Erythroblast (primary cell): ENCODE measurements at regions not wholly inside any gene's neighbourhood (a gene's known extent, or its start where the extent isn't known, plus 50 kb on each side); places are given as distances from the start of the nearest gene placed in this dataset.

Experiments
- GATA1 ChIP-seq: IDR thresholded peaks from 2 replicates; pipeline ENCODE4 v1.6.1; 2011; ENCODE audit warnings: low read depth, mild to moderate bottlenecking, control low read depth, low read length, moderate library complexity
- POLR2A ChIP-seq: IDR thresholded peaks from 2 replicates; pipeline ENCODE4 v1.6.1; 2011; ENCODE audit warnings: mild to moderate bottlenecking, low read length

DNA sequence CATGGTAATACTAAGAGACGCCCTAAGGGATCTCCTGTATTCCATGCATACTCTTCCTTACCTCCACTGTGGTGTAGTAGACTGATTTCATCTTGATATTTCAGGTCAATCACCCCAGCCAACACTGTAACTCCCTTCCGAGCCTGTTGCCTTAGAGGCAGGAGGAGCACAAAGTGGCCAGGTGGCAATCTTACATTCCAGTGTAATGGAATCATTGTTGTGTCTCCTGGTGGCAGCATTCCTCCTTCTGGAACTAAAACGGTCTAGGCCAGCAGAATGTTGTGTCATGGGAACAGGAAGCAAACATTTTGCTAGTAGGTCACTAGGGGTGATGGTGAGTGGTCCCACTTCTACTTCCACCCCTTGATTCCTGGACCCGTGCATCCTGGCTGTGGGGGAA, 405.7 kb upstream of the SLC10A2 start:
- TF ChIP-seq POLR2A, result no peak
- no peak for TF ChIP-seq GATA1
